GM12878 (cell line): ENCODE measurements at regions not wholly inside any gene's neighbourhood (a gene's known extent, or its start where the extent isn't known, plus 50 kb on each side); places are given as distances from the start of the nearest gene placed in this dataset.

Source experiments
- ATAC-seq: fragments of 200-7000 bp; cut with Tn5 transposase; 3 replicates; pipeline ENCODE4 v1.9.1; 2020; ENCODE audit warnings: mild to moderate bottlenecking, moderate library complexity
- BruUV-seq: library from RNA; stranded (reverse); fragments of 400-500 nt; replicated peaks from 2 replicates; lab custom pipeline; 2021; lab: Mats Ljungman, UMichigan
- CTCF ChIA-PET: fragments of 300-600 bp; sonication (Branson Sonifier 250); formaldehyde crosslinking; extraction: SDS; loops from one replicate; lab custom pipeline; 2021; ENCODE audit warnings: inconsistent platforms; lab: Yijun Ruan, JAX
- POLR2A ChIA-PET: fragments of 350-600 bp; formaldehyde crosslinking; extraction: SDS; loops from one replicate; lab custom pipeline; 2021; ENCODE audit warnings: inconsistent platforms; lab: Charles Lee
- RAD21 ChIA-PET: fragments of 300-600 bp; sonication (Branson Sonifier 250); formaldehyde crosslinking; loops from one replicate; lab custom pipeline; 2023; ENCODE audit warnings: antibody characterized with exemption; ENCODE audit not compliant: unreplicated experiment; lab: Charles Lee
- SMC1A ChIA-PET: fragments of 300-600 bp; sonication (Branson Sonifier 250); formaldehyde crosslinking; loops from one replicate; lab custom pipeline; 2023; ENCODE audit not compliant: unreplicated experiment, uncharacterized antibody; lab: Charles Lee
- DNase-seq: peaks from one replicate; pipeline ENCODE4 v3.0.0-alpha.2; 2011; ENCODE audit warnings: low read depth, low spot score
- FAIRE-seq: peaks from 3 replicates; lab custom pipeline; 2011; peaks lifted over from hg19 to GRCh38; lab: Jason Lieb, UNC
- H2AFZ ChIP-seq: 2 replicates; pipeline ENCODE4 v1.6.0; 2011; ENCODE audit warnings: low read depth, low read length, control low read depth; ENCODE audit not compliant: control insufficient read depth
- H3K27ac ChIP-seq: 2 replicates; pipeline ENCODE4 v1.5.1; 2011; ENCODE audit warnings: control low read depth; ENCODE audit not compliant: control insufficient read depth, insufficient read depth
- H3K27me3 ChIP-seq, 2 experiments: replicated peaks in 1 of 2; 2 replicates each; pipeline versions ENCODE4 v1.6.0 to v1.6.1; 2011; ENCODE audit warnings: low read length in 1 of 2; ENCODE audit not compliant: control insufficient read depth in 2 of 2, insufficient read depth in 2 of 2
- H3K36me3 ChIP-seq, 2 experiments: 2 replicates each; pipeline ENCODE4 v1.5.1; 2011; ENCODE audit warnings: low read length in 1 of 2; ENCODE audit not compliant: control insufficient read depth in 2 of 2, insufficient read depth in 2 of 2
- H3K4me1 ChIP-seq: 2 replicates; pipeline ENCODE4 v1.6.1; 2011; ENCODE audit warnings: mild to moderate bottlenecking, low read length, moderate library complexity, mixed read lengths; ENCODE audit not compliant: control insufficient read depth, insufficient read depth
- H3K4me2 ChIP-seq: 2 replicates; pipeline ENCODE4 v1.6.0; 2011; ENCODE audit warnings: control low read depth; ENCODE audit not compliant: control insufficient read depth, insufficient read depth
- H3K4me3 ChIP-seq: fragments of 200-600 bp; sonication (generic); 2 replicates; pipeline ENCODE4 v1.5.1; 2016
- H3K79me2 ChIP-seq: 2 replicates; pipeline ENCODE4 v1.6.0; 2011; ENCODE audit warnings: low read length; ENCODE audit not compliant: control insufficient read depth, insufficient read depth
- H3K9ac ChIP-seq: 2 replicates; pipeline ENCODE4 v1.8.0; 2011; ENCODE audit warnings: low read length, control low read depth, mixed read lengths; ENCODE audit not compliant: control insufficient read depth, insufficient read depth
- H3K9me3 ChIP-seq: replicated peaks from 3 replicates; pipeline ENCODE4 v1.5.1; 2011; ENCODE audit warnings: mild to moderate bottlenecking, low read length; ENCODE audit not compliant: control insufficient read depth, insufficient read depth
- H4K20me1 ChIP-seq: 2 replicates; pipeline ENCODE4 v1.6.0; 2011; ENCODE audit not compliant: control insufficient read depth, insufficient read depth
- BHLHE40 ChIP-seq, 2 experiments: fragments of 450-650 bp in 1 of 2; IDR thresholded peaks; 2 replicates each; pipeline ENCODE4 v1.6.1; 2011 to 2017; ENCODE audit warnings: low read depth in 2 of 2, borderline replicate concordance in 1 of 2, improper control_type of control experiment in 1 of 2, low read length in 1 of 2, mild to moderate bottlenecking in 1 of 2
- CBFB ChIP-seq: IDR thresholded peaks from 2 replicates; pipeline ENCODE4 v1.6.1; 2016; ENCODE audit warnings: antibody characterized with exemption, low read depth
- CHD4 ChIP-seq: fragments of 200-600 bp; sonication (generic); IDR thresholded peaks from 2 replicates; pipeline ENCODE4 v1.6.1; 2016; ENCODE audit warnings: mild to moderate bottlenecking
- CREM ChIP-seq: IDR thresholded peaks from 2 replicates; pipeline ENCODE4 v1.6.1; 2014; ENCODE audit warnings: antibody characterized with exemption, low read depth
- EP300 ChIP-seq, 2 experiments: fragments of 150-350 bp in 1 of 2; IDR thresholded peaks; 2 replicates each; pipeline ENCODE4 v1.6.1; 2011 to 2012; ENCODE audit warnings: low read depth in 2 of 2, low read length in 2 of 2, borderline replicate concordance in 1 of 2, improper control_type of control experiment in 1 of 2, inconsistent platforms in 1 of 2; ENCODE audit not compliant: control insufficient read depth in 1 of 2
- IKZF2 ChIP-seq, 2 experiments: fragments of 450-650 bp; IDR thresholded peaks; 2 replicates each; pipeline ENCODE4 v1.6.1; 2017; ENCODE audit warnings: mild to moderate bottlenecking in 2 of 2, moderate library complexity in 2 of 2
- KLF5 ChIP-seq: fragments of 450-650 bp; IDR thresholded peaks from 2 replicates; pipeline ENCODE4 v1.6.1; 2014; ENCODE audit warnings: mild to moderate bottlenecking; ENCODE audit not compliant: partially characterized antibody
- NFYA ChIP-seq: IDR thresholded peaks from 2 replicates; pipeline ENCODE4 v1.6.1; 2011; ENCODE audit warnings: low read depth, mild to moderate bottlenecking, low read length, improper control_type of control experiment, borderline replicate concordance
- PAX5 ChIP-seq: IDR thresholded peaks from 2 replicates; pipeline ENCODE4 v1.6.1; 2011; ENCODE audit warnings: low read depth, low read length, borderline replicate concordance
- PBX3 ChIP-seq: IDR thresholded peaks from 2 replicates; pipeline ENCODE4 v1.6.1; 2011; ENCODE audit warnings: mild to moderate bottlenecking, low read depth, low read length, moderate library complexity; ENCODE audit not compliant: insufficient replicate concordance
- RBBP5 ChIP-seq: fragments of 200-600 bp; sonication (generic); conservative IDR thresholded peaks from 2 replicates; pipeline ENCODE4 v1.6.1; 2016
- SREBF1 ChIP-seq: IDR thresholded peaks from 2 replicates; pipeline ENCODE4 v1.6.1; 2012; ENCODE audit warnings: mild to moderate bottlenecking, low read length
- STAT3 ChIP-seq: IDR thresholded peaks from 2 replicates; pipeline ENCODE4 v1.6.1; 2011; ENCODE audit warnings: low read depth, low read length, improper control_type of control experiment
- TCF12 ChIP-seq: IDR thresholded peaks from 2 replicates; pipeline ENCODE4 v1.6.1; 2011; ENCODE audit warnings: low read depth, mild to moderate bottlenecking, low read length
- USF2 ChIP-seq: IDR thresholded peaks from 2 replicates; pipeline ENCODE4 v1.6.1; 2011; ENCODE audit warnings: low read depth, low read length, improper control_type of control experiment, borderline replicate concordance
- ZNF384 ChIP-seq: IDR thresholded peaks from 2 replicates; pipeline ENCODE4 v1.6.1; 2012; ENCODE audit warnings: low read depth, mild to moderate bottlenecking, low read length, improper control_type of control experiment, borderline replicate concordance
- in situ Hi-C: fragments of 300-500 bp; cut with MboI; formaldehyde crosslinking; loops from 9 replicates; pipeline ENCODE4 v1.14.3; 2018; ENCODE audit warnings: mixed read lengths
- intact Hi-C: fragments of 100-400 bp; cut with micrococcal nuclease; formaldehyde crosslinking; loops from one replicate; pipeline ENCODE4 v1.14.2; 2022; ENCODE audit not compliant: unreplicated experiment
- TF ChIP-seq, protein P1 (sequence below): fragments of 450-650 bp; conservative IDR thresholded peaks from 2 replicates; pipeline ENCODE4 v1.6.1; 2017; ENCODE audit warnings: mild to moderate bottlenecking, moderate library complexity
- TF ChIP-seq, protein P2 (sequence below): fragments of 450-650 bp; IDR thresholded peaks from 2 replicates; pipeline ENCODE4 v1.6.1; 2017; ENCODE audit warnings: borderline replicate concordance

DNA sequence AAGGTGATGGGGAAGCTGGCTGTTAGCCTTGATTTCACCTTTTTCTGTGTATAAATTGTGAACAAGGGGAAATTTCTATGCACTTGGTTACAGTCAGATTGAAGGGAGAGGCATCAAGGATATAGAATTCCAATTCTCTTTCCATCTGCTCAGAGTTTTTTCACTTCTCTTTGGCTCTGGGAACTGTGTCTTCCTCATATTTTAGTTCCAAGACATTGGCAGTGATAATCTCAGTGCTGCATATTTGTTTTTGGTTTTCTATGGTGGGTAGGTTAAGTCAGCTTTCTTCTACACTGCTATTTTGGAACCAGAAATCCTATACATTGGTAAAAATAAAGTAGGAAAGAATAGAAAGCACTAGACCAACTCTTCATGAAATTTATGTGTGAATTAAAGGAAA is 569.6 kb upstream of the CXADR start:
- no peak overlapping the region for H3K9ac ChIP-seq
- no peak overlapping the region for H2AFZ ChIP-seq
- ATAC-seq (no peak), FAIRE-seq (no peak), DNase-seq (no peak)
- SMC1A ChIA-PET: no interaction called here
- H3K4me2 ChIP-seq: no peak overlapping the region
- H4K20me1 ChIP-seq: no peaks in the 10 kb centered on the region
- CTCF ChIA-PET: no interaction called here
- no peak overlapping the region for H3K4me3 ChIP-seq
- in situ Hi-C loops (no loop called here), intact Hi-C loops (no loop called here)
- RAD21 ChIA-PET: no interaction called here
- TF ChIP-seq CBFB (no peak), RBBP5 (no peak), ZNF384 (no peak), EP300 (IDR thresholded peaks at IDR 0.05; ENCODE audit: borderline replicate concordance in 1 of 2, control insufficient read depth in 1 of 2, low read depth in 2 of 2, low read length in 2 of 2) (no peak), KLF5 (no peak), CREM (no peak), STAT3 (no peak), TCF12 (no peak), PAX5 (no peak), CHD4 (no peak), NFYA (no peak), IKZF2 (IDR thresholded peaks at IDR 0.05) (no peak), PBX3 (no peak), SREBF1 (no peak), BHLHE40 (IDR thresholded peaks at IDR 0.05; ENCODE audit: borderline replicate concordance in 1 of 2, low read depth in 2 of 2, low read length in 1 of 2) (no peak), USF2 (no peak)
- TF ChIP-seq, protein P1, sequence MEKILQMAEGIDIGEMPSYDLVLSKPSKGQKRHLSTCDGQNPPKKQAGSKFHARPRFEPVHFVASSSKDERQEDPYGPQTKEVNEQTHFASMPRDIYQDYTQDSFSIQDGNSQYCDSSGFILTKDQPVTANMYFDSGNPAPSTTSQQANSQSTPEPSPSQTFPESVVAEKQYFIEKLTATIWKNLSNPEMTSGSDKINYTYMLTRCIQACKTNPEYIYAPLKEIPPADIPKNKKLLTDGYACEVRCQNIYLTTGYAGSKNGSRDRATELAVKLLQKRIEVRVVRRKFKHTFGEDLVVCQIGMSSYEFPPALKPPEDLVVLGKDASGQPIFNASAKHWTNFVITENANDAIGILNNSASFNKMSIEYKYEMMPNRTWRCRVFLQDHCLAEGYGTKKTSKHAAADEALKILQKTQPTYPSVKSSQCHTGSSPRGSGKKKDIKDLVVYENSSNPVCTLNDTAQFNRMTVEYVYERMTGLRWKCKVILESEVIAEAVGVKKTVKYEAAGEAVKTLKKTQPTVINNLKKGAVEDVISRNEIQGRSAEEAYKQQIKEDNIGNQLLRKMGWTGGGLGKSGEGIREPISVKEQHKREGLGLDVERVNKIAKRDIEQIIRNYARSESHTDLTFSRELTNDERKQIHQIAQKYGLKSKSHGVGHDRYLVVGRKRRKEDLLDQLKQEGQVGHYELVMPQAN: no peak
- TF ChIP-seq, protein P2, sequence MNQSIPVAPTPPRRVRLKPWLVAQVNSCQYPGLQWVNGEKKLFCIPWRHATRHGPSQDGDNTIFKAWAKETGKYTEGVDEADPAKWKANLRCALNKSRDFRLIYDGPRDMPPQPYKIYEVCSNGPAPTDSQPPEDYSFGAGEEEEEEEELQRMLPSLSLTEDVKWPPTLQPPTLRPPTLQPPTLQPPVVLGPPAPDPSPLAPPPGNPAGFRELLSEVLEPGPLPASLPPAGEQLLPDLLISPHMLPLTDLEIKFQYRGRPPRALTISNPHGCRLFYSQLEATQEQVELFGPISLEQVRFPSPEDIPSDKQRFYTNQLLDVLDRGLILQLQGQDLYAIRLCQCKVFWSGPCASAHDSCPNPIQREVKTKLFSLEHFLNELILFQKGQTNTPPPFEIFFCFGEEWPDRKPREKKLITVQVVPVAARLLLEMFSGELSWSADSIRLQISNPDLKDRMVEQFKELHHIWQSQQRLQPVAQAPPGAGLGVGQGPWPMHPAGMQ: no peak
- H3K27me3 ChIP-seq: no peaks in the 10 kb centered on the region
- H3K4me1 ChIP-seq: no peaks in the 10 kb centered on the region
- no peaks in the 10 kb centered on the region for H3K36me3 ChIP-seq
- POLR2A ChIA-PET: no interaction called here
- BruUV-seq: no TSS peak
- no peaks in the 10 kb centered on the region for H3K79me2 ChIP-seq
- no peak overlapping the region for H3K27ac ChIP-seq
- no peaks in the 10 kb centered on the region; the same call in 2 of the 3 replicates for H3K9me3 ChIP-seq
